Peyer's patch (tissue), 4 donors: ENCODE measurements at regions not wholly inside any gene's neighbourhood (a gene's known extent, or its start where the extent isn't known, plus 50 kb on each side); places are given as distances from the start of the nearest gene placed in this dataset.

Experiments used
- CTCF ChIP-seq, 6 experiments: fragments of 450-650 bp in 4 of 6; fragments of 200-600 bp in 2 of 6; sonication (generic) in 1 of 6; IDR thresholded peaks; one replicate each; pipeline ENCODE4 v1.5.1; 2017 to 2019; ENCODE audit warnings: antibody characterized with exemption in 6 of 6, mild to moderate bottlenecking in 3 of 6, moderate library complexity in 1 of 6
- POLR2A ChIP-seq, 2 donors: fragments of 450-650 bp; IDR thresholded peaks; one replicate each; pipeline ENCODE4 v1.5.1; 2017; ENCODE audit warnings: antibody characterized with exemption in 2 of 2, mild to moderate bottlenecking in 2 of 2, moderate library complexity in 2 of 2

- TF ChIP-seq CTCF (IDR thresholded peaks at IDR 0.05) (no peak), POLR2A (IDR thresholded peaks at IDR 0.05) (no peak)
Observed at GRCh38 chr10:44792119-44792775, 118.9 kb upstream of the TMEM72 start.
